HS-27A (cell line): ENCODE measurements at regions not wholly inside any gene's neighbourhood (a gene's known extent, or its start where the extent isn't known, plus 50 kb on each side); places are given as distances from the start of the nearest gene placed in this dataset.
"Not testable (repeated sequence)": the region's sequence is repeated elsewhere in the genome, so short reads cannot be mapped to it uniquely, and the experiment has no call there.

Experiments
- DNase-seq: peaks from one replicate; pipeline ENCODE4 v3.0.0-alpha.2; 2012; ENCODE audit warnings: low read depth, missing footprints

- DNase-seq = not testable (repeated sequence)
Measured at GRCh38 chr19:56980326-56980725, 139.5 kb upstream of the USP29 start.

GRCh38 chr19:56980906-56981305, 138.9 kb upstream of the USP29 start:
- DNase-seq = no peak

- DNase-seq = not testable (repeated sequence)
Measured at GRCh38 chr19:56981440-56981839, 138.3 kb upstream of the USP29 start.

- no peak for DNase-seq
Measured at GRCh38 chr19:56983171-56983570, 136.6 kb upstream of the USP29 start.

- no peak for DNase-seq
Measured at GRCh38 chr19:56983804-56984203, 136.0 kb upstream of the USP29 start.

- no peak for DNase-seq
Measured at GRCh38 chr19:56986386-56986785, 133.4 kb upstream of the USP29 start.

GRCh38 chr19:56987184-56987583, 132.6 kb upstream of the USP29 start:
- no peak for DNase-seq

GRCh38 chr19:56988299-56988698, 131.5 kb upstream of the USP29 start:
- no peak for DNase-seq

GRCh38 chr19:56991912-56992311, 127.9 kb upstream of the USP29 start:
- DNase-seq = no peak

- DNase-seq = no peak
Measured at GRCh38 chr19:56993851-56994250, 125.9 kb upstream of the USP29 start.

GRCh38 chr19:56994251-56995017, 125.4 kb upstream of the USP29 start:
- DNase-seq = no peak

- no peak for DNase-seq
Measured at GRCh38 chr19:56995303-56995702, 124.5 kb upstream of the USP29 start.

GRCh38 chr19:57002195-57002601, 117.6 kb upstream of the USP29 start:
- DNase-seq = no peak

- DNase-seq = no peak
Measured at GRCh38 chr19:57002710-57003109, 117.1 kb upstream of the USP29 start.

- DNase-seq = no peak
Measured at GRCh38 chr19:57004418-57004817, 115.4 kb upstream of the USP29 start.

GRCh38 chr19:57008432-57008831, 111.4 kb upstream of the USP29 start:
- DNase-seq = no peak

GRCh38 chr19:57010541-57010940, 109.2 kb upstream of the USP29 start:
- DNase-seq = no peak

- no peak for DNase-seq
Measured at GRCh38 chr19:57016076-57016475, 103.7 kb upstream of the USP29 start.

GRCh38 chr19:57016491-57016890, 103.3 kb upstream of the USP29 start:
- no peak for DNase-seq

- no peak for DNase-seq
Measured at GRCh38 chr19:57025491-57025890, 94.3 kb upstream of the USP29 start.

- DNase-seq = no peak
Measured at GRCh38 chr19:57026476-57026875, 93.3 kb upstream of the USP29 start.

GRCh38 chr19:57027360-57027759, 92.4 kb upstream of the USP29 start:
- DNase-seq = no peak

GRCh38 chr19:57028804-57029525, 90.8 kb upstream of the USP29 start:
- DNase-seq = no peak

- no peak for DNase-seq
Measured at GRCh38 chr19:57031106-57031505, 88.7 kb upstream of the USP29 start.
